ENCODE measurements at regions not wholly inside any gene's neighbourhood (a gene's known extent, or its start where the extent isn't known, plus 50 kb on each side); places are given as distances from the start of the nearest gene placed in this dataset.

GRCh38 chr5:116389601-116390000 is 185.0 kb downstream of the SEMA6A start:
- no peak overlapping the region for H2AFZ ChIP-seq (ENCODE audit: low read depth, low read length)
- TF ChIP-seq CTCF (IDR thresholded peaks at IDR 0.05; ENCODE audit: insufficient read depth, low read depth, low read length) (no peak), EZH2 (IDR thresholded peaks at IDR 0.05; ENCODE audit: insufficient read depth, low read length) (no peak)

DNA sequence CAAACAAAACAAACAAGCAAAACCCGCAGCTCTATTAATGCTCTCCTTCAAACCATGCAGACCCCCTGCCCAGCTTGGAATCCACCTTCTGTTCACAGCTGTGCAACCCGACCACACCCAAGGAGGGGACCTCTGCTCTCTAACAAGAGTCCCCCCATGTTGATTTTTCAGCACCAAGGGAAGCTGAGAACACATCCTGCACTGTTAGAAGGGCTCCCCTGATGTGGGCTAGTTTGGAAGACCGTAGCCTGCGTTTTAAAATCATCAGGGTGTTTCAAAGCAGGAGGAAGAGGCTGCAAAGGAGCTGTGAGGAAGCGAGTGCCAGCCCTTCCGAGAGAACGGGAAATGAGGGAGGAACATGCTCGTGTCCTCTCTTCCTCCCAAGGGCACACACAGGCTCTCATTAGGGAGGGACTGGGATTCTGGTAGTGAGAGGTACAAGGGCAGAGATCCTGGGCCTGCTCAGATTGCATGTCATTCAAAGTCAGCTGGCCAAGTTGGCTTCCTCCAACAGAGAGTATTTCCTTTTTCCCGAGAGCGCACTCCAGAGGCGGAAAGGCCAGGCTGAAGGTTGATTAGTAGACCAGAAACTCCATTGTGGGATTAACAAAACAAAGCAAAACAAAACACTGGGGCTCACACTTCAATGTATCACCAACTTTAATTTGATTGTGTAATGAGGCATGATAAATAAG is 185.9 kb downstream of the SEMA6A start:
- no peaks in the 10 kb centered on the region for H3K27me3 Mint-ChIP-seq (ENCODE audit: low read depth, unreplicated experiment)
- TF ChIP-seq EZH2 (IDR thresholded peaks at IDR 0.05; ENCODE audit: insufficient read depth, low read length), result no peak
- TF ChIP-seq CTCF (IDR thresholded peaks at IDR 0.05; ENCODE audit: insufficient read depth, low read depth, low read length), result no peak
- FAIRE-seq, result no peak
- H3K4me3 ChIP-seq (ENCODE audit: insufficient read depth, low read depth, low read length), result no peak overlapping the region
- H3K79me2 ChIP-seq (ENCODE audit: insufficient read depth, low read length), result no peaks in the 10 kb centered on the region
- no peaks in the 10 kb centered on the region for H3K9me3 Mint-ChIP-seq (ENCODE audit: unreplicated experiment)
- H3K36me3 ChIP-seq (ENCODE audit: insufficient read depth, low read length), result no peaks in the 10 kb centered on the region
- H3K27ac Mint-ChIP-seq (ENCODE audit: unreplicated experiment), result no peak overlapping the region
- H3K9me3 ChIP-seq (ENCODE audit: insufficient read depth, low read depth, low read length), result no peaks in the 10 kb centered on the region
- no peaks in the 10 kb centered on the region for H3K36me3 Mint-ChIP-seq (ENCODE audit: low read depth, unreplicated experiment)
- H4K20me1 ChIP-seq (ENCODE audit: insufficient read depth, low read length), result no peaks in the 10 kb centered on the region
- no peak overlapping the region for H3K9ac ChIP-seq (ENCODE audit: low read length)
- no peaks in the 10 kb centered on the region for H3K27me3 ChIP-seq (ENCODE audit: insufficient read depth, low read length)
- H3K4me2 ChIP-seq (ENCODE audit: low read length), result no peak overlapping the region
- no peak overlapping the region for H3K4me3 Mint-ChIP-seq (ENCODE audit: unreplicated experiment)
- no peaks in the 10 kb centered on the region for H3K4me1 Mint-ChIP-seq (ENCODE audit: low read depth, unreplicated experiment)
- H3K4me1 ChIP-seq (ENCODE audit: insufficient read depth, low read length), result no peaks in the 10 kb centered on the region
- no peak for DNase-seq (ENCODE audit: low read depth)
- H3K27ac ChIP-seq (ENCODE audit: low read depth, low read length), result no peak overlapping the region
- no peak overlapping the region for H2AFZ ChIP-seq (ENCODE audit: low read depth, low read length)

More at GRCh38 chr5:116389601-116390000, 185.0 kb downstream of the SEMA6A start:
- Histone ChIP-seq H3K27ac (ENCODE audit: low read depth, low read length) (no peak overlapping the region), H3K27me3 (ENCODE audit: insufficient read depth, low read length) (no peaks in the 10 kb centered on the region), H3K36me3 (ENCODE audit: insufficient read depth, low read length) (no peaks in the 10 kb centered on the region), H3K9me3 (ENCODE audit: insufficient read depth, low read depth, low read length) (no peaks in the 10 kb centered on the region), H3K4me3 (ENCODE audit: insufficient read depth, low read depth, low read length) (no peak overlapping the region), H3K4me2 (ENCODE audit: low read length) (no peak overlapping the region), H4K20me1 (ENCODE audit: insufficient read depth, low read length) (no peaks in the 10 kb centered on the region), H3K9ac (ENCODE audit: low read length) (no peak overlapping the region), H3K79me2 (ENCODE audit: insufficient read depth, low read length) (no peaks in the 10 kb centered on the region), H3K4me1 (ENCODE audit: insufficient read depth, low read length) (no peaks in the 10 kb centered on the region)
- H3K36me3 Mint-ChIP-seq (ENCODE audit: low read depth, unreplicated experiment), result no peaks in the 10 kb centered on the region
- no peak overlapping the region for H3K4me3 Mint-ChIP-seq (ENCODE audit: unreplicated experiment)
- DNase-seq (ENCODE audit: low read depth), result no peak
- no peaks in the 10 kb centered on the region for H3K4me1 Mint-ChIP-seq (ENCODE audit: low read depth, unreplicated experiment)
- H3K27me3 Mint-ChIP-seq (ENCODE audit: low read depth, unreplicated experiment), result no peaks in the 10 kb centered on the region
- no peak overlapping the region for H3K27ac Mint-ChIP-seq (ENCODE audit: unreplicated experiment)
- no peak for FAIRE-seq
- H3K9me3 Mint-ChIP-seq (ENCODE audit: unreplicated experiment), result no peaks in the 10 kb centered on the region

DNA sequence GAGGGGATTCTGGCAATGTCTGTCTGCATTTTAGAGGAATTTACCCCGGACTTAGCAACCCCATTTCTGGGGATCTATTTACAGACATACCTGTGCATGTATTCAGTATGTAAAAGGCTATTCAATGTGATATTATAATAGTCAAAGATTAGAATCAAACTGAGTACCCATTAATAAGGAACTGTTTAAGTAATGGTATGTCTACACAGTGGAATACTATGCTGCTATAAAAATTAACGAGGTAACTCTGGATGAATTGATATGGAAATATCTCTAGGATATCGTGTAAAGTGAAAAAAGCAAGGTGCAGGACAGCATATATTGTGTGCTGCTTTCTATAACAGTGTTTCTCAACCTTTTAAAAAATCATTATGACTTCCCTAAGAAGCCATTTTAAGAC is 186.9 kb downstream of the SEMA6A start:
- DNase-seq (ENCODE audit: low read depth) (no peak), FAIRE-seq (no peak)
- no peak overlapping the region for H3K27ac ChIP-seq (ENCODE audit: low read depth, low read length)
- H3K4me1 ChIP-seq (ENCODE audit: insufficient read depth, low read length), result no peaks in the 10 kb centered on the region
- no peak overlapping the region for H3K4me2 ChIP-seq (ENCODE audit: low read length)
- H3K4me3 ChIP-seq (ENCODE audit: insufficient read depth, low read depth, low read length), result no peak overlapping the region
- no peak overlapping the region for H2AFZ ChIP-seq (ENCODE audit: low read depth, low read length)
- no peaks in the 10 kb centered on the region for H3K9me3 ChIP-seq (ENCODE audit: insufficient read depth, low read depth, low read length)
- H3K36me3 ChIP-seq (ENCODE audit: insufficient read depth, low read length), result no peaks in the 10 kb centered on the region
- H4K20me1 ChIP-seq (ENCODE audit: insufficient read depth, low read length), result no peaks in the 10 kb centered on the region
- no peak for TF ChIP-seq EZH2 (IDR thresholded peaks at IDR 0.05; ENCODE audit: insufficient read depth, low read length)
- no peak for TF ChIP-seq CTCF (IDR thresholded peaks at IDR 0.05; ENCODE audit: insufficient read depth, low read depth, low read length)
- H3K36me3 Mint-ChIP-seq (ENCODE audit: low read depth, unreplicated experiment), result no peaks in the 10 kb centered on the region
- H3K27me3 ChIP-seq (ENCODE audit: insufficient read depth, low read length), result no peaks in the 10 kb centered on the region
- no peaks in the 10 kb centered on the region for H3K4me1 Mint-ChIP-seq (ENCODE audit: low read depth, unreplicated experiment)
- H3K79me2 ChIP-seq (ENCODE audit: insufficient read depth, low read length), result no peaks in the 10 kb centered on the region
- no peaks in the 10 kb centered on the region for H3K27me3 Mint-ChIP-seq (ENCODE audit: low read depth, unreplicated experiment)
- no peak overlapping the region for H3K9ac ChIP-seq (ENCODE audit: low read length)
- H3K9me3 Mint-ChIP-seq (ENCODE audit: unreplicated experiment), result no peaks in the 10 kb centered on the region
- H3K4me3 Mint-ChIP-seq (ENCODE audit: unreplicated experiment), result no peak overlapping the region
- no peak overlapping the region for H3K27ac Mint-ChIP-seq (ENCODE audit: unreplicated experiment)

Measured in astrocyte (in vitro differentiated cells and primary cell).